ENCODE measurements at regions not wholly inside any gene's neighbourhood (a gene's known extent, or its start where the extent isn't known, plus 50 kb on each side); places are given as distances from the start of the nearest gene placed in this dataset.

- Histone ChIP-seq H3K4me2 (ENCODE audit: unreplicated experiment) (peak overlapping the region; percentile 62), H3K4me1 (ENCODE audit: insufficient read depth) (peaks cover 22% of the 10 kb centered on the region)
- peak; percentile 60 for DNase-seq
Observed at GRCh38 chr7:84674236-84674913, 479.8 kb upstream of the SEMA3A start.

GRCh38 chr7:84669177-84669732 lies 474.7 kb upstream of the SEMA3A start:
- in situ Hi-C loops (cut with MboI) = no loop called here
- H3K27me3 ChIP-seq (replicated peaks; ENCODE audit: insufficient read depth) = no peaks in the 10 kb centered on the region
- no peak for DNase-seq
- 96 to 98% methylated on average over 3 of the region's 3 CpGs for WGBS, 2 experiments (ENCODE audit: low coverage in 1 of 2, low lambda C conversion rate in 2 of 2, missing lambda C conversion rate in 2 of 2)
- no peaks in the 10 kb centered on the region for H3K9me2 ChIP-seq (ENCODE audit: insufficient read depth)
- H3K36me3 ChIP-seq (ENCODE audit: low read depth) = no peaks in the 10 kb centered on the region
- H3K9me3 ChIP-seq (ENCODE audit: low read depth) = no peaks in the 10 kb centered on the region
- no peaks in the 10 kb centered on the region for H3F3A ChIP-seq (ENCODE audit: insufficient read depth)
- no peak overlapping the region for H3K27ac ChIP-seq
- no peak overlapping the region for H2AFZ ChIP-seq
- H3K4me3 ChIP-seq = no peak overlapping the region
- H3K79me2 ChIP-seq (ENCODE audit: insufficient read depth) = no peaks in the 10 kb centered on the region
- H3K4me2 ChIP-seq (ENCODE audit: unreplicated experiment) = no peak overlapping the region
- no peaks in the 10 kb centered on the region for H4K20me1 ChIP-seq (ENCODE audit: insufficient read depth)
- no peak overlapping the region for H3K9ac ChIP-seq
- TF ChIP-seq EZH2 (IDR thresholded peaks at IDR 0.05; ENCODE audit: insufficient read depth, poor library complexity, severe bottlenecking) = no peak
- TF ChIP-seq EZH2phosphoT487 (IDR thresholded peaks at IDR 0.05; ENCODE audit: insufficient read depth, low read depth) = no peak
- H3K4me1 ChIP-seq (ENCODE audit: insufficient read depth) = peaks cover 4% of the 10 kb centered on the region

More at GRCh38 chr7:84674236-84674913, 479.8 kb upstream of the SEMA3A start:
- Histone ChIP-seq H3K36me3 (ENCODE audit: low read depth) (no peaks in the 10 kb centered on the region), H3K4me3 (peak overlapping the region; percentile 47), H3F3A (ENCODE audit: insufficient read depth) (no peaks in the 10 kb centered on the region), H3K9me2 (ENCODE audit: insufficient read depth) (no peaks in the 10 kb centered on the region), H3K27ac (0 out of 2 replicates have a peak overlapping the region, but pooled peaks have one; percentile 10), H3K79me2 (ENCODE audit: insufficient read depth) (no peaks in the 10 kb centered on the region), H4K20me1 (ENCODE audit: insufficient read depth) (no peaks in the 10 kb centered on the region), H3K9me3 (ENCODE audit: low read depth) (no peaks in the 10 kb centered on the region), H3K27me3 (replicated peaks; ENCODE audit: insufficient read depth) (no peaks in the 10 kb centered on the region), H2AFZ (peak overlapping the region; percentile 49), H3K9ac (peak overlapping the region; percentile 42)
- WGBS, 2 experiments (ENCODE audit: low coverage in 1 of 2, low lambda C conversion rate in 2 of 2, missing lambda C conversion rate in 2 of 2) = 9 to 13% methylated on average over 2 of the region's 2 CpGs
- in situ Hi-C loops (cut with MboI) = no loop called here
- TF ChIP-seq EZH2phosphoT487 (IDR thresholded peaks at IDR 0.05; ENCODE audit: insufficient read depth, low read depth) = no peak

GRCh38 chr7:84668116-84668515 lies 473.5 kb upstream of the SEMA3A start:
- no peaks in the 10 kb centered on the region for H3K36me3 ChIP-seq (ENCODE audit: low read depth)
- H3K4me1 ChIP-seq (ENCODE audit: insufficient read depth) = no peaks in the 10 kb centered on the region
- H2AFZ ChIP-seq = no peak overlapping the region
- H3K4me3 ChIP-seq = no peak overlapping the region
- in situ Hi-C loops (cut with MboI) = no loop called here
- H3K9ac ChIP-seq = no peak overlapping the region
- no peaks in the 10 kb centered on the region for H3K9me3 ChIP-seq (ENCODE audit: low read depth)
- 8 to 16% methylated on average over 1 of the region's 1 CpG for WGBS, 2 experiments (ENCODE audit: low coverage in 1 of 2, low lambda C conversion rate in 2 of 2, missing lambda C conversion rate in 2 of 2)
- no peaks in the 10 kb centered on the region for H3K79me2 ChIP-seq (ENCODE audit: insufficient read depth)
- TF ChIP-seq EZH2phosphoT487 (IDR thresholded peaks at IDR 0.05; ENCODE audit: insufficient read depth, low read depth) (no peak), EZH2 (IDR thresholded peaks at IDR 0.05; ENCODE audit: insufficient read depth, poor library complexity, severe bottlenecking) (no peak)
- H4K20me1 ChIP-seq (ENCODE audit: insufficient read depth) = no peaks in the 10 kb centered on the region
- H3K4me2 ChIP-seq (ENCODE audit: unreplicated experiment) = no peak overlapping the region
- H3F3A ChIP-seq (ENCODE audit: insufficient read depth) = no peaks in the 10 kb centered on the region
- no peak for DNase-seq
- no peaks in the 10 kb centered on the region for H3K27me3 ChIP-seq (replicated peaks; ENCODE audit: insufficient read depth)
- H3K9me2 ChIP-seq (ENCODE audit: insufficient read depth) = no peaks in the 10 kb centered on the region
- H3K27ac ChIP-seq = no peak overlapping the region

- Histone ChIP-seq H3K79me2 (ENCODE audit: insufficient read depth) (no peaks in the 10 kb centered on the region), H3K4me2 (ENCODE audit: unreplicated experiment) (no peak overlapping the region), H3K36me3 (ENCODE audit: low read depth) (no peaks in the 10 kb centered on the region), H3F3A (ENCODE audit: insufficient read depth) (no peaks in the 10 kb centered on the region), H3K4me3 (no peak overlapping the region), H3K4me1 (ENCODE audit: insufficient read depth) (no peaks in the 10 kb centered on the region), H3K9me3 (ENCODE audit: low read depth) (no peaks in the 10 kb centered on the region), H3K9me2 (ENCODE audit: insufficient read depth) (no peaks in the 10 kb centered on the region), H3K27me3 (replicated peaks; ENCODE audit: insufficient read depth) (no peaks in the 10 kb centered on the region), H2AFZ (no peak overlapping the region), H3K9ac (no peak overlapping the region), H3K27ac (no peak overlapping the region), H4K20me1 (ENCODE audit: insufficient read depth) (no peaks in the 10 kb centered on the region)
- TF ChIP-seq EZH2 (IDR thresholded peaks at IDR 0.05; ENCODE audit: insufficient read depth, poor library complexity, severe bottlenecking) (no peak), EZH2phosphoT487 (IDR thresholded peaks at IDR 0.05; ENCODE audit: insufficient read depth, low read depth) (no peak)
- in situ Hi-C loops (cut with MboI) = no loop called here
- 86 to 94% methylated on average over 2 of the region's 2 CpGs for WGBS, 2 experiments (ENCODE audit: low coverage in 1 of 2, low lambda C conversion rate in 2 of 2, missing lambda C conversion rate in 2 of 2)
- DNase-seq = no peak
Observed at GRCh38 chr7:84666651-84667050, 472.1 kb upstream of the SEMA3A start.

Measured in GM23248 (cell line).